HEK293T (cell line): ENCODE measurements at regions not wholly inside any gene's neighbourhood (a gene's known extent, or its start where the extent isn't known, plus 50 kb on each side); places are given as distances from the start of the nearest gene placed in this dataset.

Experiments used
- CTCF ChIA-PET: fragments of 350-600 bp; formaldehyde crosslinking; extraction: SDS; loops from one replicate; lab custom pipeline; 2021; ENCODE audit warnings: antibody characterized with exemption, inconsistent platforms; lab: Yijun Ruan, JAX
- POLR2A ChIA-PET: fragments of 350-600 bp; formaldehyde crosslinking; extraction: SDS; loops from one replicate; lab custom pipeline; 2020; ENCODE audit warnings: antibody characterized with exemption, inconsistent platforms; lab: Yijun Ruan, JAX
- DNase-seq: peaks from one replicate; pipeline ENCODE4 v3.0.0; 2012; ENCODE audit warnings: mixed read lengths; ENCODE audit errors: extremely low spot score
- ARNT ChIP-seq: fragments of 450-650 bp; IDR thresholded peaks from 2 replicates; pipeline ENCODE4 v1.6.1; 2017; ENCODE audit warnings: mild to moderate bottlenecking
- BHLHE40 ChIP-seq: fragments of 450-650 bp; IDR thresholded peaks from 2 replicates; pipeline ENCODE4 v1.6.1; 2016; ENCODE audit warnings: mild to moderate bottlenecking, moderate library complexity, borderline replicate concordance
- CTBP1 ChIP-seq: fragments of 450-650 bp; IDR thresholded peaks from 2 replicates; pipeline ENCODE4 v1.6.1; 2016; ENCODE audit warnings: borderline replicate concordance
- ELF4 ChIP-seq: fragments of 450-650 bp; IDR thresholded peaks from 2 replicates; pipeline ENCODE4 v1.6.1; 2017; ENCODE audit warnings: antibody characterized with exemption
- FOXA1 ChIP-seq: fragments of 450-650 bp; IDR thresholded peaks from 2 replicates; pipeline ENCODE4 v1.6.1; 2016; ENCODE audit warnings: mild to moderate bottlenecking
- FOXM1 ChIP-seq: fragments of 450-650 bp; IDR thresholded peaks from 2 replicates; pipeline ENCODE4 v1.6.1; 2017; ENCODE audit warnings: mild to moderate bottlenecking, borderline replicate concordance
- HDGF ChIP-seq: fragments of 450-650 bp; IDR thresholded peaks from 2 replicates; pipeline ENCODE4 v1.6.1; 2017; ENCODE audit warnings: antibody characterized with exemption, borderline replicate concordance
- L3MBTL2 ChIP-seq: fragments of 450-650 bp; conservative IDR thresholded peaks from 2 replicates; pipeline ENCODE4 v1.6.1; 2016; ENCODE audit warnings: mild to moderate bottlenecking
- LEF1 ChIP-seq: fragments of 450-650 bp; IDR thresholded peaks from 2 replicates; pipeline ENCODE4 v1.6.1; 2017; ENCODE audit warnings: mild to moderate bottlenecking, borderline replicate concordance
- NFRKB ChIP-seq: fragments of 450-650 bp; IDR thresholded peaks from 2 replicates; pipeline ENCODE4 v1.6.1; 2016; ENCODE audit warnings: mild to moderate bottlenecking, moderate library complexity
- PKNOX1 ChIP-seq: fragments of 450-650 bp; IDR thresholded peaks from 2 replicates; pipeline ENCODE4 v1.6.1; 2016
- SP1 ChIP-seq: fragments of 450-650 bp; IDR thresholded peaks from 2 replicates; pipeline ENCODE4 v1.6.1; 2017
- SUZ12 ChIP-seq: fragments of 450-650 bp; IDR thresholded peaks from 2 replicates; pipeline ENCODE4 v1.6.1; 2016; ENCODE audit warnings: mild to moderate bottlenecking
- TARDBP ChIP-seq: fragments of 450-650 bp; IDR thresholded peaks from 2 replicates; pipeline ENCODE4 v1.6.1; 2016
- ZNF384 ChIP-seq: fragments of 450-650 bp; IDR thresholded peaks from 2 replicates; pipeline ENCODE4 v1.6.1; 2016

DNA sequence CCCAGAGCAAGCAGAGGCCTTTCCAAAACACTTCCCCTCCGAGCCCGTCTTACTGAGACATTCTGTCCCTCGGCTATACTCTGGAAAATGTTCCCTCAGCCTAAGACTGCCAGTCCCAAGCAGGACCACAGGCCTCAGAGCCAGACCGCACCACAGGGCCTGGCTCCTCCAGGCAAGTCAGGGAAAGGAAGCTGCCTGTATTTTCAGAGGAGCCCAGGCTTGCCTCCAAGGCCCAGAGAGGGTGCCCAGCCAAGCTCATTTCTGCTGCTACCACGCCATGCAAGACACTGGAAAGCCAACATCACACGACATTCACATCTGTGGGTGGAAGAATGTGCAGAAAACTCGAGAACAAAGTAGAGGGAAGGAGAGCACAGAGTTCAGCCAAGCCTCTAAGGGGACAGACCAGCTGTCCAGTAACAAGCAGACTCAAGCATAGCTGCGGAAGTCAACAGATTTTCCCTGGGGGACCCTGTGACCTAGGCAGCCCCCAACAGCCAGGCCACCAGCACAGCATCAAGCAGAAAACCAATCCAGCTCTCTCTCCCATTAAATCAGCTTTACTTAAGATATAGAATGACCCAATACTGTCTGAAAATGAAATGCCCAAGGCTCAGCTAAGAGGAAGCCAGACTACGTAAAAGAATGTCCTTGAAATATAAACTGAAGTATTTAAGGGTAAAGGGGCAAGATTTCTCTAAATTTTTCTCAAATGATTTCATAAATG lies 123.9 kb downstream of the ZFP36L2 start:
- no peak for DNase-seq
- TF ChIP-seq ELF4 (no peak), ARNT (no peak), FOXA1 (no peak), LEF1 (no peak)
- ChIA-PET CTCF (interaction anchor here (1.1 kb wide), 1 partner anchor 51 kb away, joined by 5 read pairs; no protein-coding TSS in a partner anchor), POLR2A (no interaction called here)

DNA sequence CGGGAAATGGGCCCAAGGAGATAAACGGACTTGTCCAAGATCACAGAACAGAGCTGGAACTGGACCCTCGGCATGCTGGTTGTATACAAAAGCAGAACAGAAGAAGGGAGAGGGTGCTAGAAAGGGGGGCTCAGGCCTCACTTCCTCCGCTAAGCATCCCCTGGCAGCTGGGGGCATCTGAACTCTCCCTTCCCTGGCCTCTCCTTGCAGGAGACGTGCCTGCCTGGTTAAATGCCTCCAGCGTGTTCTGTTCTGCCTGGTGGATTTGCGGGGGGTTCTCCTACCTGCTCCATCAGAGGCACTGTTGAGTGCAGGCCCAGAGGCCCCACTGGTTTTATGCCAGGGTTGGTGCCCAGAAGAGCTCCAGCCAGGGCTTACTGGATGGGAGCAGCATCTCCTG lies 124.7 kb downstream of the ZFP36L2 start:
- TF ChIP-seq ELF4 (no peak), ZNF384 (no peak), TARDBP (no peak), SUZ12 (no peak), FOXM1 (no peak), SP1 (no peak), HDGF (no peak), BHLHE40 (no peak), PKNOX1 (no peak), ARNT (no peak), NFRKB (no peak), FOXA1 (no peak)
- CTCF ChIA-PET: interaction anchor here (1.1 kb wide), 1 partner anchor 50 kb away, joined by 5 read pairs; no protein-coding TSS in a partner anchor
- no peak for DNase-seq
- POLR2A ChIA-PET: no interaction called here

DNA sequence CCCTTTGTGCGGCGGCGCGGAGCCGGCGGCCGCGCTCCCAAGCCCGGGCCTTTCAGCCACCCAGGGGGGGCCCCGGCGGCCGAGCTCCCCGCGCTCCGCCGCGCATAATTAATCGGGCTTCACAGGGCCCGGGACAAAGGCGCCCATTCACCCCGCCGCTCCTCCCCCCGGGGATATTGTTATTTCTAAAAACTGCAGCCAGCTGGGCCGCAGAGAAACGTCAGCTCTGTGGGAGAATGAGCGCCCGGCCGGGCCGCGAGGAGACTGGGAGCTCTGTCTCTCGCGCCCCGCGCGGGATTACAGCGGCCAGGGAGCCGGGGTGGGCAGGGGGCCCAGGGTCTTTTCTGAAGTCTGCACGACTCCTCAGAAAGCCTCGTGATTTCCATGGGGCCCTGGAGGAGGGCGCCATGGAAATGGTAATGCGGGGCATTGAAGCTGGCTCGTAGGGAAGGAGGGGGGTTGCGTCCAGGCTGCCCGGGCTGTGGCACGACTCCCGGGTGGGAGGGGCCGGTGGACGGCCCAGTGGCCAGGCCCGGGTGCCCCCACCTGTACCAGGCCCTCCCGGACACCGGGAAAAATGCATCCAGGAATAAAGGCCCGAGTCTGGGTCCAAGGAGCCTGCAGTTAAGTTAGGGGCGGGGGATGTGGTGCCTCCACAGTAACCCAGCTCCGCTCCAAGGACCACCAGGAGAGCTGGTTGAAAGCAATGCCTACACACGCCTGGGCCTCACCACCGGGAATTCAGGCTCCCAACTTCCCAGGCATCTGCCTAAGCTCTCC lies 125.3 kb downstream of the ZFP36L2 start:
- no peak for TF ChIP-seq ARNT
- TF ChIP-seq TARDBP: no peak
- ChIA-PET CTCF (no interaction called here), POLR2A (no interaction called here)
- DNase-seq: no peak

- TF ChIP-seq BHLHE40: no peak
- no peak for TF ChIP-seq SUZ12
- TF ChIP-seq HDGF: no peak
- no peak for TF ChIP-seq PKNOX1
- no peak for TF ChIP-seq SP1
- no peak for DNase-seq
- ChIA-PET POLR2A (no interaction called here), CTCF (no interaction called here)
These were observed 126.0 kb downstream of the ZFP36L2 start for GRCh38 chr2:43100362-43100882.

DNA sequence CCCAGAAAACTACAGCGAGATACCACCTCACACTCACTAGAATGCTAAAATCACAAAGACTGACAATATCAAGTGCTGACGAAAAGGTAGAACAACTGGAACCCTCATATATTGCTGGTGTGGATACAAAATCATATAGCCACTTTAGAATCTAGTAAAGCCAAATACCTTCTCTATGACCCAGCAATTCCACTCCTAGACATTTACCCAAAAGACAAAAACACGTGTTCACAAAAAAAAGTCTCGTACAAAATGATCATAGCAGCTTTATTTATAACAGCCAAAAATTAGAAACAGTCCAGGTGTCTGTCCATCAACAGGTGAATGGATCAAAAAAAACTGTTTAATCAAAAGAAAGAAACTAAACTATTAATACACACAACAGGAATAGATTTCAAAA lies 126.6 kb downstream of the ZFP36L2 start:
- no peak for DNase-seq
- CTCF ChIA-PET: no interaction called here
- TF ChIP-seq TARDBP (no peak), SP1 (no peak), FOXA1 (no peak), BHLHE40 (no peak), PKNOX1 (no peak), ARNT (no peak), CTBP1 (no peak), LEF1 (no peak), SUZ12 (no peak), L3MBTL2 (no peak), ELF4 (no peak), FOXM1 (no peak), ZNF384 (no peak)
- POLR2A ChIA-PET: no interaction called here

DNA sequence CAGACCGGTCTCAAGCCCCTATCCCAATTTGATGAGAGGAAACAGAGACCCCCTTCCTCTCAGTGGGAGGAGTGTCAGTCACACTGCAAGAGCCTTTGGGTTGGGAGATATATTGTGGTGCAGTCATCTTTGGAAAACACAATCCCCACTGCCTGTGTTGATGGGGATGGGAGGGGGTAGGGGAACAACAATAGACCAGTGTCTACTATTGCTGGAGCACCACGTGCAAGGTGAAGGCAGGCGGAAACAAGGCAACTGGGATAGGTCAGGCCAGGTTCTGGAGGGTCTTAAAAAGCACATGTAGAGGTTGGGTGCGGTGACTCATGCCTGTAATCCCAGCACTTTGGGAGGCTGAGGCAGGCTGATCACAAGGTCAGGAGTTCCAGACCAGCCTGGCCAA lies 127.9 kb downstream of the ZFP36L2 start:
- ChIA-PET POLR2A (no interaction called here), CTCF (no interaction called here)
- TF ChIP-seq ZNF384: no peak
- no peak for TF ChIP-seq LEF1
- TF ChIP-seq SUZ12: no peak
- DNase-seq: no peak
